Common myeloid progenitor, CD34-positive (primary cell): ENCODE measurements at regions not wholly inside any gene's neighbourhood (a gene's known extent, or its start where the extent isn't known, plus 50 kb on each side); places are given as distances from the start of the nearest gene placed in this dataset.

Experiments
- CTCF ChIA-PET: fragments of 350-600 bp; sonication (Branson Sonifier 250); formaldehyde crosslinking; loops from one replicate; lab custom pipeline; 2021; ENCODE audit warnings: antibody characterized with exemption; lab: Charles Lee
- POLR2A ChIA-PET: fragments of 350-600 bp; sonication (Branson Sonifier 250); formaldehyde crosslinking; loops from one replicate; lab custom pipeline; 2021; ENCODE audit warnings: antibody characterized with exemption; lab: Charles Lee
- DNase-seq, 3 donors: peaks; one replicate each; pipeline versions ENCODE4 v3.0.0 to v3.0.0-alpha.2; 2013
- H3K27ac ChIP-seq, 2 experiments: 1 replicate in 1 of 2; 2 replicates in 1 of 2; pipeline ENCODE4 v1.7.0; 2013; ENCODE audit warnings: inconsistent platforms in 2 of 2, low read length in 2 of 2, mild to moderate bottlenecking in 2 of 2, low read depth in 1 of 2, moderate library complexity in 1 of 2; ENCODE audit not compliant: severe bottlenecking in 2 of 2, insufficient read depth in 1 of 2, poor library complexity in 1 of 2
- H3K27me3 ChIP-seq, 5 experiments: replicated peaks in 2 of 5; 1 replicate in 3 of 5; 2 replicates in 2 of 5; pipeline versions ENCODE4 v1.6.1 to v1.7.0; 2013; ENCODE audit warnings: low read length in 4 of 5, mild to moderate bottlenecking in 2 of 5, moderate library complexity in 2 of 5, inconsistent platforms in 1 of 5; ENCODE audit not compliant: insufficient read depth in 5 of 5, control insufficient read depth in 4 of 5
- H3K36me3 ChIP-seq, 4 experiments: 1 replicate in 2 of 4; 2 replicates in 2 of 4; pipeline versions ENCODE4 v1.6.1 to v1.7.0; 2013; ENCODE audit warnings: low read length in 3 of 4, control low read depth in 1 of 4, mild to moderate bottlenecking in 1 of 4; ENCODE audit not compliant: control insufficient read depth in 4 of 4, insufficient read depth in 4 of 4
- H3K4me1 ChIP-seq, 4 experiments: 1 replicate in 3 of 4; 2 replicates in 1 of 4; pipeline versions ENCODE4 v1.6.1 to v1.7.1; 2013; ENCODE audit warnings: low read length in 3 of 4, mild to moderate bottlenecking in 3 of 4, control low read depth in 1 of 4, inconsistent platforms in 1 of 4, moderate library complexity in 1 of 4; ENCODE audit not compliant: control insufficient read depth in 4 of 4, insufficient read depth in 4 of 4; ENCODE audit errors: control extremely low read depth in 1 of 4
- H3K4me3 ChIP-seq, 7 experiments: 1 replicate in 4 of 7; 2 replicates in 3 of 7; pipeline versions ENCODE4 v1.5.1 to v1.7.0; 2013; ENCODE audit warnings: mild to moderate bottlenecking in 7 of 7, low read length in 6 of 7, moderate library complexity in 6 of 7, inconsistent platforms in 2 of 7, low read depth in 2 of 7, control low read depth in 1 of 7; ENCODE audit not compliant: insufficient read depth in 4 of 7, control insufficient read depth in 1 of 7; ENCODE audit errors: extremely low read depth in 1 of 7
- H3K9me3 ChIP-seq, 5 experiments: 1 replicate in 4 of 5; 2 replicates in 1 of 5; pipeline versions ENCODE4 v1.6.1 to v1.7.1; 2013; ENCODE audit warnings: low read length in 4 of 5, mild to moderate bottlenecking in 2 of 5, inconsistent platforms in 1 of 5, low read depth in 1 of 5, moderate library complexity in 1 of 5; ENCODE audit not compliant: control insufficient read depth in 4 of 5, insufficient read depth in 2 of 5; ENCODE audit errors: control extremely low read depth in 1 of 5
- WGBS: methylation state at CpG from one replicate; pipeline ENCODE4 v1.1.5; 2013; ENCODE audit not compliant: insufficient coverage; 5-methylcytosine and 5-hydroxymethylcytosine counted together

- DNase-seq = no peak
- ChIA-PET CTCF (interaction anchor here (0.7 to 0.8 kb wide), 2 partner anchors 16 to 70 kb away, joined by 3 read pairs; no protein-coding TSS in a partner anchor), POLR2A (no interaction called here)
These were observed 100.0 kb upstream of the ARHGAP5 start for GRCh38 chr14:31977001-31977556.

GRCh38 chr14:31978423-31978822 is 98.7 kb upstream of the ARHGAP5 start:
- WGBS = no CpG with 5 or more reads among the region's 3 CpGs
- H3K36me3 ChIP-seq = no peaks in the 10 kb centered on the region
- ChIA-PET CTCF (no interaction called here), POLR2A (no interaction called here)
- H3K9me3 ChIP-seq = peaks cover 0 to 25% (median 12%) of the 10 kb centered on the region in 5 experiments
- DNase-seq = no peak
- H3K27me3 ChIP-seq = no peaks in the 10 kb centered on the region
- no peak overlapping the region for H3K27ac ChIP-seq
- H3K4me1 ChIP-seq = no peaks in the 10 kb centered on the region
- no peak overlapping the region for H3K4me3 ChIP-seq

More at GRCh38 chr14:31977001-31977556, 100.0 kb upstream of the ARHGAP5 start:
- Histone ChIP-seq H3K36me3 (no peaks in the 10 kb centered on the region), H3K27me3 (no peaks in the 10 kb centered on the region), H3K4me3 (no peak overlapping the region), H3K9me3 (peaks cover 0 to 19% (median 12%) of the 10 kb centered on the region in 5 experiments), H3K4me1 (no peaks in the 10 kb centered on the region), H3K27ac (no peak overlapping the region)
- 100% methylated on average over 2 of the region's 3 CpGs for WGBS

GRCh38 chr14:31982642-31983041 is 94.5 kb upstream of the ARHGAP5 start:
- Histone ChIP-seq H3K4me1 (no peaks in the 10 kb centered on the region), H3K27me3 (no peaks in the 10 kb centered on the region), H3K36me3 (no peaks in the 10 kb centered on the region), H3K27ac (no peak overlapping the region), H3K9me3 (peaks cover 1 to 22% (median 6%) of the 10 kb centered on the region in 5 experiments), H3K4me3 (no peak overlapping the region)
- ChIA-PET POLR2A (no interaction called here), CTCF (no interaction called here)
- DNase-seq = no peak
- WGBS = 100% methylated on average over 1 of the region's 1 CpG

GRCh38 chr14:31986405-31986804 is 90.7 kb upstream of the ARHGAP5 start:
- DNase-seq = no peak
- Histone ChIP-seq H3K9me3 (peaks cover 1 to 22% (median 6%) of the 10 kb centered on the region in 5 experiments), H3K36me3 (no peaks in the 10 kb centered on the region), H3K27ac (no peak overlapping the region), H3K4me1 (no peaks in the 10 kb centered on the region), H3K27me3 (no peaks in the 10 kb centered on the region), H3K4me3 (no peak overlapping the region)
- ChIA-PET POLR2A (no interaction called here), CTCF (no interaction called here)

- CTCF ChIA-PET = no interaction called here
- Histone ChIP-seq H3K4me1 (no peaks in the 10 kb centered on the region), H3K9me3 (peaks cover 1 to 16% (median 6%) of the 10 kb centered on the region in 5 experiments), H3K27ac (no peak overlapping the region), H3K4me3 (no peak overlapping the region), H3K27me3 (no peaks in the 10 kb centered on the region), H3K36me3 (no peaks in the 10 kb centered on the region)
- no peak for DNase-seq
- no CpG with 5 or more reads among the region's 1 CpG for whole genome bisulfite sequencing
- POLR2A ChIA-PET = no interaction called here
These were observed 89.4 kb upstream of the ARHGAP5 start for GRCh38 chr14:31987721-31988120.

GRCh38 chr14:31988244-31988643 is 88.9 kb upstream of the ARHGAP5 start:
- ChIA-PET POLR2A (no interaction called here), CTCF (no interaction called here)
- no peak overlapping the region for H3K4me3 ChIP-seq
- no peak for DNase-seq
- no peaks in the 10 kb centered on the region for H3K27me3 ChIP-seq
- no peaks in the 10 kb centered on the region for H3K36me3 ChIP-seq
- H3K27ac ChIP-seq = no peak overlapping the region
- H3K9me3 ChIP-seq = peaks cover 1 to 13% (median 6%) of the 10 kb centered on the region in 5 experiments
- H3K4me1 ChIP-seq = no peaks in the 10 kb centered on the region
- WGBS = 83% methylated on average over 1 of the region's 1 CpG

GRCh38 chr14:31990183-31990857 is 86.8 kb upstream of the ARHGAP5 start:
- no peak overlapping the region for H3K4me3 ChIP-seq
- ChIA-PET CTCF (no interaction called here), POLR2A (no interaction called here)
- no peak overlapping the region for H3K27ac ChIP-seq
- no peaks in the 10 kb centered on the region for H3K4me1 ChIP-seq
- no peak for DNase-seq
- H3K27me3 ChIP-seq = no peaks in the 10 kb centered on the region
- 100% methylated on average over 1 of the region's 6 CpGs for WGBS
- peaks cover 0 to 7% (median 2%) of the 10 kb centered on the region in 5 experiments for H3K9me3 ChIP-seq
- no peaks in the 10 kb centered on the region for H3K36me3 ChIP-seq
